WTC11 (cell line): ENCODE measurements at regions not wholly inside any gene's neighbourhood (a gene's known extent, or its start where the extent isn't known, plus 50 kb on each side); places are given as distances from the start of the nearest gene placed in this dataset.

Source experiments
- ATAC-seq: fragments of 200-7000 bp; cut with Tn5 transposase; 2 replicates; pipeline ENCODE4 v1.10.0; 2021; ENCODE audit warnings: mild to moderate bottlenecking, moderate library complexity
- CTCF ChIA-PET: fragments of 300-600 bp; sonication (Branson Sonifier 250); formaldehyde crosslinking; loops from one replicate; lab custom pipeline; 2021; ENCODE audit warnings: antibody characterized with exemption; lab: Charles Lee
- POLR2A ChIA-PET: fragments of 350-600 bp; sonication (Branson Sonifier 250); formaldehyde crosslinking; loops from one replicate; lab custom pipeline; 2021; ENCODE audit warnings: antibody characterized with exemption; lab: Charles Lee
- DNase-seq: peaks from one replicate; pipeline ENCODE4 v3.0.0; 2021; ENCODE audit warnings: low spot score
- H3K27ac Mint-ChIP-seq: 2 replicates; pipeline ENCODE4 v1.8.0; 2021; ENCODE audit warnings: mixed read lengths
- H3K27me3 Mint-ChIP-seq: 2 replicates; pipeline ENCODE4 v1.8.0; 2021; ENCODE audit warnings: low read depth, mild to moderate bottlenecking, moderate library complexity, mixed read lengths
- H3K36me3 Mint-ChIP-seq: 2 replicates; pipeline ENCODE4 v1.8.0; 2021; ENCODE audit warnings: mixed read lengths
- H3K4me1 Mint-ChIP-seq: 2 replicates; pipeline ENCODE4 v1.8.0; 2022; ENCODE audit warnings: mixed read lengths
- H3K4me3 Mint-ChIP-seq: 2 replicates; pipeline ENCODE4 v1.8.0; 2021; ENCODE audit warnings: mild to moderate bottlenecking, moderate library complexity, mixed read lengths
- H3K9me3 Mint-ChIP-seq: 2 replicates; pipeline ENCODE4 v1.8.0; 2021; ENCODE audit warnings: mixed read lengths
- AR ChIP-seq: fragments of 250-450 bp; sonication (Bioruptor Pico); IDR thresholded peaks from 2 replicates; pipeline ENCODE4 v1.9.0; 2021; ENCODE audit warnings: mild to moderate bottlenecking
- ATF1 ChIP-seq: sonication (generic); formaldehyde crosslinking; IDR thresholded peaks from 2 replicates; pipeline ENCODE4 v1.8.1; 2023; ENCODE audit warnings: mild to moderate bottlenecking, moderate library complexity, missing genetic modification reagents
- ELF4 ChIP-seq: sonication (generic); formaldehyde crosslinking; IDR thresholded peaks from 2 replicates; pipeline ENCODE4 v1.8.1; 2022; ENCODE audit warnings: low read depth, mild to moderate bottlenecking, moderate library complexity, missing genetic modification reagents
- ESRRA ChIP-seq: sonication (generic); formaldehyde crosslinking; IDR thresholded peaks from 2 replicates; pipeline ENCODE4 v1.8.1; 2022; ENCODE audit warnings: mild to moderate bottlenecking, missing genetic modification reagents, borderline replicate concordance
- FOXP1 ChIP-seq: sonication (generic); formaldehyde crosslinking; IDR thresholded peaks from 2 replicates; pipeline ENCODE4 v1.8.0; 2022; ENCODE audit warnings: missing genetic modification reagents, mild to moderate bottlenecking, moderate library complexity, borderline replicate concordance
- GTF2I ChIP-seq: fragments of 250-450 bp; sonication (Bioruptor Pico); conservative IDR thresholded peaks from 2 replicates; pipeline ENCODE4 v1.4.0; 2021; ENCODE audit warnings: mild to moderate bottlenecking
- IRF1 ChIP-seq: sonication (generic); formaldehyde crosslinking; IDR thresholded peaks from 2 replicates; pipeline ENCODE4 v1.8.0; 2023; ENCODE audit warnings: missing genetic modification reagents
- MAX ChIP-seq: sonication (generic); formaldehyde crosslinking; IDR thresholded peaks from 2 replicates; pipeline ENCODE4 v1.8.0; 2022; ENCODE audit warnings: mild to moderate bottlenecking, missing genetic modification reagents
- NFATC4 ChIP-seq: fragments of 250-450 bp; sonication (Bioruptor Pico); IDR thresholded peaks from 2 replicates; pipeline ENCODE4 v1.9.0; 2021; ENCODE audit warnings: mild to moderate bottlenecking
- NFYB ChIP-seq: sonication (generic); formaldehyde crosslinking; conservative IDR thresholded peaks from 2 replicates; pipeline ENCODE4 v1.8.0; 2022; ENCODE audit warnings: low read depth, missing genetic modification reagents
- NR1H2 ChIP-seq: sonication (generic); formaldehyde crosslinking; IDR thresholded peaks from 2 replicates; pipeline ENCODE4 v1.9.0; 2021; ENCODE audit warnings: mild to moderate bottlenecking, moderate library complexity, missing genetic modification reagents
- NR2C2 ChIP-seq: sonication (generic); formaldehyde crosslinking; IDR thresholded peaks from 2 replicates; pipeline ENCODE4 v1.8.0; 2022; ENCODE audit warnings: mild to moderate bottlenecking, missing genetic modification reagents
- NR3C1 ChIP-seq: sonication (generic); formaldehyde crosslinking; conservative IDR thresholded peaks from 2 replicates; pipeline ENCODE4 v1.8.1; 2023; ENCODE audit warnings: low read depth, mild to moderate bottlenecking, missing genetic modification reagents
- PRDM15 ChIP-seq: sonication (generic); formaldehyde crosslinking; IDR thresholded peaks from 2 replicates; pipeline ENCODE4 v1.8.0; 2022; ENCODE audit warnings: missing genetic modification reagents
- USF1 ChIP-seq: sonication (generic); formaldehyde crosslinking; IDR thresholded peaks from 2 replicates; pipeline ENCODE4 v1.8.0; 2022; ENCODE audit warnings: mild to moderate bottlenecking, missing genetic modification reagents
- USF2 ChIP-seq: sonication (generic); formaldehyde crosslinking; IDR thresholded peaks from 2 replicates; pipeline ENCODE4 v1.8.1; 2023; ENCODE audit warnings: mild to moderate bottlenecking, missing genetic modification reagents, moderate library complexity
- ZBTB21 ChIP-seq: sonication (generic); formaldehyde crosslinking; IDR thresholded peaks from 2 replicates; pipeline ENCODE4 v1.8.1; 2023; ENCODE audit warnings: mild to moderate bottlenecking, missing genetic modification reagents, borderline replicate concordance
- ZNF232 ChIP-seq: sonication (generic); formaldehyde crosslinking; IDR thresholded peaks from 2 replicates; pipeline ENCODE4 v1.8.0; 2022; ENCODE audit warnings: mild to moderate bottlenecking, missing genetic modification reagents
- ZNF281 ChIP-seq: sonication (generic); formaldehyde crosslinking; IDR thresholded peaks from 2 replicates; pipeline ENCODE4 v1.8.0; 2023; ENCODE audit warnings: mild to moderate bottlenecking, missing genetic modification reagents
- ZNF317 ChIP-seq: sonication (generic); formaldehyde crosslinking; IDR thresholded peaks from 2 replicates; pipeline ENCODE4 v1.8.1; 2023; ENCODE audit warnings: low read depth, mild to moderate bottlenecking, moderate library complexity, missing genetic modification reagents, borderline replicate concordance
- ZNF423 ChIP-seq: fragments of 250-450 bp; sonication (Bioruptor Pico); IDR thresholded peaks from 2 replicates; pipeline ENCODE4 v2.1.2; 2022; ENCODE audit warnings: mild to moderate bottlenecking, moderate library complexity
- ZNF512 ChIP-seq: sonication (generic); formaldehyde crosslinking; IDR thresholded peaks from 2 replicates; pipeline ENCODE4 v1.8.1; 2022; ENCODE audit warnings: missing genetic modification reagents, borderline replicate concordance

GRCh38 chr12:105911966-105912365 lies 226.8 kb downstream of the NUAK1 start (continued):
- TF ChIP-seq ZNF281 (no peak), NFYB (CRISPR knock-in tag) (no peak), MAX (CRISPR knock-in tag) (no peak), USF2 (CRISPR knock-in tag) (no peak), FOXP1 (no peak), USF1 (CRISPR knock-in tag) (no peak)

- no peak for DNase-seq
- Mint-ChIP-seq H3K27me3 (no peaks in the 10 kb centered on the region; the same call in 1 of the 2 replicates), H3K4me3 (no peak overlapping the region), H3K36me3 (0 out of 2 replicates have a peak, but pooled peaks cover 3% of the 10 kb centered on the region), H3K4me1 (no peaks in the 10 kb centered on the region), H3K27ac (no peak overlapping the region), H3K9me3 (peaks cover 12% of the 10 kb centered on the region)
- no peak for TF ChIP-seq ESRRA
- TF ChIP-seq NR3C1 (CRISPR knock-in tag) = no peak
- no peak for TF ChIP-seq ZNF317 (CRISPR knock-in tag)
- no peak for TF ChIP-seq ZNF423 (CRISPR knock-in tag)
- TF ChIP-seq AR (CRISPR knock-in tag) = no peak
- TF ChIP-seq NR2C2 (CRISPR knock-in tag) = no peak
- TF ChIP-seq GTF2I (CRISPR knock-in tag) = no peak
- no peak for TF ChIP-seq IRF1 (CRISPR knock-in tag)
- TF ChIP-seq ZNF512 (CRISPR knock-in tag) = no peak
- TF ChIP-seq ELF4 (CRISPR knock-in tag) = no peak
- no peak for TF ChIP-seq ZBTB21 (CRISPR knock-in tag)
- no peak for TF ChIP-seq ATF1 (CRISPR knock-in tag)
- TF ChIP-seq NR1H2 (CRISPR knock-in tag) = no peak
- no peak for TF ChIP-seq NFATC4 (CRISPR knock-in tag)
- no peak for TF ChIP-seq ZNF232 (CRISPR knock-in tag)
- no peak for TF ChIP-seq PRDM15 (CRISPR knock-in tag)
- POLR2A ChIA-PET = no interaction called here
- CTCF ChIA-PET = no interaction called here
- no peak for ATAC-seq
These were observed 225.7 kb downstream of the NUAK1 start for GRCh38 chr12:105912882-105913678.
